ENCODE measurements at regions not wholly inside any gene's neighbourhood (a gene's known extent, or its start where the extent isn't known, plus 50 kb on each side); places are given as distances from the start of the nearest gene placed in this dataset.

DNA sequence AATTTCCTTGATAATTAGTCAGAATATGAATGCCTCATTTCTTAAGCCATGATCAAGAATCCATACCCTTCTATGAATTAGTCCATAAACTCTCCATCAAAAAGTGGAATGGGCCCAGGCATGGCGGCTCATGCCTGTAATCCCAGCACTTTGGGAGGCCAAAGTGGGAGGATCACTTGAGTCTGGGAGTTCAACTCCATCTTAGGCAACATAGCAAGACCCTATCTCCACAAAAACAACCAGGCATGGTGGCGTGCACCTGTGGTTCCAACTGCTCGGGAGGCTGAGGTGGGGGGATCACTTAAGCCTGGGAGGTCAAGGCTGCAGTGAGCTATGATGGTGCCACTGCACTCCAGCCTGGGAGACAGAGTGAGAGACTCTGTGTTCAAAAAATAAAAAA is 52.1 kb upstream of the SHANK2 start:
- Mint-ChIP-seq H3K9me3 (peaks cover 6% of the 10 kb centered on the region), H3K27me3 (ENCODE audit: low read depth, poor library complexity) (peaks cover 15% of the 10 kb centered on the region), H3K36me3 (ENCODE audit: low read depth) (no peaks in the 10 kb centered on the region), H3K4me1 (peaks cover 44% of the 10 kb centered on the region), H3K27ac (no peak overlapping the region), H3K4me3 (no peak overlapping the region)
- no peak for DNase-seq
- TF ChIP-seq, protein P1, sequence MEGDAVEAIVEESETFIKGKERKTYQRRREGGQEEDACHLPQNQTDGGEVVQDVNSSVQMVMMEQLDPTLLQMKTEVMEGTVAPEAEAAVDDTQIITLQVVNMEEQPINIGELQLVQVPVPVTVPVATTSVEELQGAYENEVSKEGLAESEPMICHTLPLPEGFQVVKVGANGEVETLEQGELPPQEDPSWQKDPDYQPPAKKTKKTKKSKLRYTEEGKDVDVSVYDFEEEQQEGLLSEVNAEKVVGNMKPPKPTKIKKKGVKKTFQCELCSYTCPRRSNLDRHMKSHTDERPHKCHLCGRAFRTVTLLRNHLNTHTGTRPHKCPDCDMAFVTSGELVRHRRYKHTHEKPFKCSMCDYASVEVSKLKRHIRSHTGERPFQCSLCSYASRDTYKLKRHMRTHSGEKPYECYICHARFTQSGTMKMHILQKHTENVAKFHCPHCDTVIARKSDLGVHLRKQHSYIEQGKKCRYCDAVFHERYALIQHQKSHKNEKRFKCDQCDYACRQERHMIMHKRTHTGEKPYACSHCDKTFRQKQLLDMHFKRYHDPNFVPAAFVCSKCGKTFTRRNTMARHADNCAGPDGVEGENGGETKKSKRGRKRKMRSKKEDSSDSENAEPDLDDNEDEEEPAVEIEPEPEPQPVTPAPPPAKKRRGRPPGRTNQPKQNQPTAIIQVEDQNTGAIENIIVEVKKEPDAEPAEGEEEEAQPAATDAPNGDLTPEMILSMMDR (IDR thresholded peaks at IDR 0.05), result no peak

DNA sequence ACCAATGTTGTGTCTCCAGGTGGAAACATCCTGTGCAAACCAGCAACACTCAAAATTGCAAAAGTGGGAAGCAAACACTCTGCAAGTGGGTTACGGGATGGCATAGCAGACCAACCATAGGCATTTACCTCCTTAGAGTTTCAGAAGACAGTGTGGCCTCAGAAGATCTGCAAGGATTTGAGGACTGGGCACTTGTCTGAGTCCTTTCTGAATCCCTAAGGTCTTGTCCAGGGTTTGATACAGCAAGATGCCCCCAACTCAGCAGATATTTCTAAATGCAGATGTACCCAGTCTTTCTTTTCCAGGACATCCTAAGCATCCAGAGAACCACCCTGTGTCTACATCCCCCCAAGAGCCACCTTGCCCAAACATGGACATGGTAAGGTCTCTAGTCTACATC is 51.7 kb upstream of the SHANK2 start:
- H3K4me1 Mint-ChIP-seq, result peaks cover 48% of the 10 kb centered on the region
- TF ChIP-seq, protein P1 (IDR thresholded peaks at IDR 0.05), result no peak
- no peak for DNase-seq
- H3K4me3 Mint-ChIP-seq, result no peak overlapping the region
- peaks cover 18% of the 10 kb centered on the region for H3K27me3 Mint-ChIP-seq (ENCODE audit: low read depth, poor library complexity)
- H3K9me3 Mint-ChIP-seq, result peaks cover 3% of the 10 kb centered on the region
- no peak overlapping the region for H3K27ac Mint-ChIP-seq
- H3K36me3 Mint-ChIP-seq (ENCODE audit: low read depth), result no peaks in the 10 kb centered on the region

DNA sequence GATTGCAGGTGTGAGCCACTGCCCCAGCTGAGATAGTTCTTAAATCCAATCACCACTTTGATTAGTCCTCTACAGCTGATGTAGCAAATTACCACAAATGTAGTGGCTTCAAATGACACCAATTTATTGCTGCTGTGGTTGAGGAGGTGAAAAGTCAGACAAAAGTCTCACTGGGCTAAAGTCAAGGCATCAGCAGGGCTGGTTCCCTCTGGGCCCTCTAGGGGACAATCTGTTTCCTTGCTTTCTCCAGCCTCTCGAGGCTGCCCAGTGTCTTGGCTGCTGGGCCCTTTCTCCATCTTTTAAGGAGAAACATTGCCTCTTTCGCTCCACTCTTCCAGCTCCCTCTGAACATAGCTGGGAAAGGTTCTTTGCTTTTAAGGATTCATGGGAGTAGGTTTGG is 50.5 kb upstream of the SHANK2 start:
- TF ChIP-seq, protein P1 (IDR thresholded peaks at IDR 0.05), result no peak
- DNase-seq, result no peak
- Mint-ChIP-seq H3K4me1 (peaks cover 50% of the 10 kb centered on the region), H3K27ac (no peak overlapping the region), H3K27me3 (ENCODE audit: low read depth, poor library complexity) (peaks cover 20% of the 10 kb centered on the region), H3K36me3 (ENCODE audit: low read depth) (no peaks in the 10 kb centered on the region), H3K4me3 (no peak overlapping the region), H3K9me3 (peaks cover 3% of the 10 kb centered on the region)

DNA sequence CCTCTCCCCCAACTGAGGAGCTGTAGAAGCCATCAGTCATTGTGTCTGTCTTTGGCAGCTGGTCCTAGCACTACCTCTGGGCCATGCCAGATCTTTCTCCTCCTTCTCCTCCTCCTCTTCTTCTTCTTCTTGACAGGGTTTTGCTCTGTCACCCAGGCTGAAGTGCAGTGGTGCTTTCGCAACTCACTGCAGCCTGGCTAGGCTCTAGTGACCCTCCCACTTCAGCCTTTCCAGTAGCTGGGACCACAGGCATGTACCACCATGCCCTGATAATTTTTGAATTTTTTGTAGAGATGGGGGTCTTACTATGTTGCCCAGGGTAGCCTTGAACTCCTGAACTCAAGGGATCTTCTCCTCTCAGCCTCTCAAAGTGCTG is 50.1 kb upstream of the SHANK2 start:
- TF ChIP-seq, protein P1 (IDR thresholded peaks at IDR 0.05), result no peak
- no peak for DNase-seq
- no peak overlapping the region for H3K4me3 Mint-ChIP-seq
- no peak overlapping the region for H3K27ac Mint-ChIP-seq
- H3K36me3 Mint-ChIP-seq (ENCODE audit: low read depth), result no peaks in the 10 kb centered on the region
- peaks cover 3% of the 10 kb centered on the region for H3K9me3 Mint-ChIP-seq
- H3K27me3 Mint-ChIP-seq (ENCODE audit: low read depth, poor library complexity), result peaks cover 20% of the 10 kb centered on the region
- H3K4me1 Mint-ChIP-seq, result peaks cover 49% of the 10 kb centered on the region
